ENCODE measurements at regions not wholly inside any gene's neighbourhood (a gene's known extent, or its start where the extent isn't known, plus 50 kb on each side); places are given as distances from the start of the nearest gene placed in this dataset.

GRCh38 chr12:84218406-84218805 lies 694.2 kb downstream of the SLC6A15 start:
- no peak overlapping the region for H3K27ac ChIP-seq (ENCODE audit: low read length)
- WGBS (ENCODE audit: insufficient coverage, insufficient read length), result no CpG with 5 or more reads among the region's 1 CpG
- no peak overlapping the region for H3K4me3 ChIP-seq (ENCODE audit: low read length)
- H3K4me1 ChIP-seq (ENCODE audit: control insufficient read depth, insufficient read depth, low read length), result no peaks in the 10 kb centered on the region
- no peak for DNase-seq (ENCODE audit: low read depth, low spot score)
- no peaks in the 10 kb centered on the region for H3K36me3 ChIP-seq (ENCODE audit: control insufficient read depth, insufficient read depth, low read length)
- no peaks in the 10 kb centered on the region for H3K27me3 ChIP-seq (ENCODE audit: control insufficient read depth, insufficient read depth, low read length)
- H3K9me3 ChIP-seq (ENCODE audit: control insufficient read depth, insufficient read depth, low read length), result no peaks in the 10 kb centered on the region

GRCh38 chr12:84201976-84202375 lies 710.6 kb downstream of the SLC6A15 start:
- Histone ChIP-seq H3K27ac (ENCODE audit: low read length) (no peak overlapping the region), H3K27me3 (ENCODE audit: control insufficient read depth, insufficient read depth, low read length) (no peaks in the 10 kb centered on the region), H3K9me3 (ENCODE audit: control insufficient read depth, insufficient read depth, low read length) (no peaks in the 10 kb centered on the region), H3K4me1 (ENCODE audit: control insufficient read depth, insufficient read depth, low read length) (no peaks in the 10 kb centered on the region), H3K36me3 (ENCODE audit: control insufficient read depth, insufficient read depth, low read length) (no peaks in the 10 kb centered on the region), H3K4me3 (ENCODE audit: low read length) (no peak overlapping the region)
- no CpG with 5 or more reads among the region's 2 CpGs for WGBS (ENCODE audit: insufficient coverage, insufficient read length)
- DNase-seq (ENCODE audit: low read depth, low spot score), result no peak

GRCh38 chr12:84198294-84198946 lies 714.2 kb downstream of the SLC6A15 start:
- no peak overlapping the region for H3K27ac ChIP-seq (ENCODE audit: low read length)
- no CpG with 5 or more reads among the region's 6 CpGs for WGBS (ENCODE audit: insufficient coverage, insufficient read length)
- DNase-seq (ENCODE audit: low read depth, low spot score), result no peak
- no peaks in the 10 kb centered on the region for H3K4me1 ChIP-seq (ENCODE audit: control insufficient read depth, insufficient read depth, low read length)
- no peak overlapping the region for H3K4me3 ChIP-seq (ENCODE audit: low read length)
- H3K27me3 ChIP-seq (ENCODE audit: control insufficient read depth, insufficient read depth, low read length), result no peaks in the 10 kb centered on the region
- H3K36me3 ChIP-seq (ENCODE audit: control insufficient read depth, insufficient read depth, low read length), result no peaks in the 10 kb centered on the region
- H3K9me3 ChIP-seq (ENCODE audit: control insufficient read depth, insufficient read depth, low read length), result no peaks in the 10 kb centered on the region

GRCh38 chr12:84191779-84192178 lies 720.8 kb downstream of the SLC6A15 start:
- Histone ChIP-seq H3K27me3 (ENCODE audit: control insufficient read depth, insufficient read depth, low read length) (no peaks in the 10 kb centered on the region), H3K36me3 (ENCODE audit: control insufficient read depth, insufficient read depth, low read length) (no peaks in the 10 kb centered on the region), H3K4me1 (ENCODE audit: control insufficient read depth, insufficient read depth, low read length) (no peaks in the 10 kb centered on the region), H3K4me3 (ENCODE audit: low read length) (no peak overlapping the region), H3K9me3 (ENCODE audit: control insufficient read depth, insufficient read depth, low read length) (no peaks in the 10 kb centered on the region), H3K27ac (ENCODE audit: low read length) (no peak overlapping the region)
- WGBS (ENCODE audit: insufficient coverage, insufficient read length), result no CpG with 5 or more reads among the region's 3 CpGs
- DNase-seq (ENCODE audit: low read depth, low spot score), result no peak

DNA sequence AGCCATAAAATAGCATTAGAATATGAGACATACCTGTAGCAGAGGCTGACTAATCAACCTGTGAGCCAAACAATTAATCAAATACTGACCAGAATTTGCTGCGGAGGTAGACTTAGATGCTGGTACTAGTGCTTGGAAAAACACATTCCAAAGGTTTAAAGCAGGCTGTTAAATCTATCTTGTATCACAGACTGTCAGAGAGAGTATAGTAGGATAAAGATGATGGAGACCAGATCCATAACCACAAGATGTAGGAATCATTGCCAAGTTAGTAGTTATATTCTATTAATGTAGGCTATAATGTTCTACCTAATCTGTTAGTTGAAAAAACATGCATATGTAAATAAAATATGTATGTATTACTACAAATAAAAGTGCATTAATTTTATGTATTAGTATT lies 726.2 kb downstream of the SLC6A15 start:
- no peaks in the 10 kb centered on the region for H3K4me1 ChIP-seq (ENCODE audit: control insufficient read depth, insufficient read depth, low read length)
- no peaks in the 10 kb centered on the region for H3K9me3 ChIP-seq (ENCODE audit: control insufficient read depth, insufficient read depth, low read length)
- H3K36me3 ChIP-seq (ENCODE audit: control insufficient read depth, insufficient read depth, low read length), result no peaks in the 10 kb centered on the region
- H3K27ac ChIP-seq (ENCODE audit: low read length), result no peak overlapping the region
- no peak for DNase-seq (ENCODE audit: low read depth, low spot score)
- H3K4me3 ChIP-seq (ENCODE audit: low read length), result no peak overlapping the region
- WGBS (ENCODE audit: insufficient coverage, insufficient read length), result no CpG with 5 or more reads among the region's 1 CpG
- H3K27me3 ChIP-seq (ENCODE audit: control insufficient read depth, insufficient read depth, low read length), result no peaks in the 10 kb centered on the region

DNA sequence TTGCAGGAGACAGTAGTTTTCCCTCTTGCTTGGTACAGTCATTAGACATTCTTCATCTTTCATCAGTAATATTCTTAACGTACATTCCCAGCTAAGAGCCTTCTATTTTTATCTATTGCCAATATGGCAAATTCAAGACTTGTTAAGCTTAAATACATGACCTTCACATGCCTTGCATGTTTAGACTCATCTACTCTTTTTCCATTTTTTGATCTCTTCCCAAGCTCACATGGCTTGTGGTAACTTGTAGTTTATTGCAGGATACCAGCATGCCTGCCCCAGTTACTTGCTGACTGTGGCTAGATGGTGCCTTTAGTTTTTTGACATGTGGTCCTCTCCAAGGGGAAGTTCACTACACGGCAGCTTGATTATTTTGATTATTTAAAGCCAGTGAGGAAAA lies 729.0 kb downstream of the SLC6A15 start:
- no peaks in the 10 kb centered on the region for H3K4me1 ChIP-seq (ENCODE audit: control insufficient read depth, insufficient read depth, low read length)
- no peak overlapping the region for H3K4me3 ChIP-seq (ENCODE audit: low read length)
- no peaks in the 10 kb centered on the region for H3K27me3 ChIP-seq (ENCODE audit: control insufficient read depth, insufficient read depth, low read length)
- no CpG with 5 or more reads among the region's 2 CpGs for WGBS (ENCODE audit: insufficient coverage, insufficient read length)
- DNase-seq (ENCODE audit: low read depth, low spot score), result no peak
- no peak overlapping the region for H3K27ac ChIP-seq (ENCODE audit: low read length)
- H3K36me3 ChIP-seq (ENCODE audit: control insufficient read depth, insufficient read depth, low read length), result no peaks in the 10 kb centered on the region
- H3K9me3 ChIP-seq (ENCODE audit: control insufficient read depth, insufficient read depth, low read length), result no peaks in the 10 kb centered on the region

GRCh38 chr12:84174115-84174514 lies 738.5 kb downstream of the SLC6A15 start:
- DNase-seq (ENCODE audit: low read depth, low spot score), result no peak
- H3K27me3 ChIP-seq (ENCODE audit: control insufficient read depth, insufficient read depth, low read length), result no peaks in the 10 kb centered on the region
- no peaks in the 10 kb centered on the region for H3K4me1 ChIP-seq (ENCODE audit: control insufficient read depth, insufficient read depth, low read length)
- H3K4me3 ChIP-seq (ENCODE audit: low read length), result no peak overlapping the region
- no CpG with 5 or more reads among the region's 5 CpGs for WGBS (ENCODE audit: insufficient coverage, insufficient read length)
- H3K27ac ChIP-seq (ENCODE audit: low read length), result no peak overlapping the region
- H3K9me3 ChIP-seq (ENCODE audit: control insufficient read depth, insufficient read depth, low read length), result no peaks in the 10 kb centered on the region
- no peaks in the 10 kb centered on the region for H3K36me3 ChIP-seq (ENCODE audit: control insufficient read depth, insufficient read depth, low read length)

- H3K9me3 ChIP-seq (ENCODE audit: control insufficient read depth, insufficient read depth, low read length), result no peaks in the 10 kb centered on the region
- WGBS (ENCODE audit: insufficient coverage, insufficient read length), result no CpG with 5 or more reads among the region's 4 CpGs
- no peaks in the 10 kb centered on the region for H3K27me3 ChIP-seq (ENCODE audit: control insufficient read depth, insufficient read depth, low read length)
- H3K4me3 ChIP-seq (ENCODE audit: low read length), result no peak overlapping the region
- H3K36me3 ChIP-seq (ENCODE audit: control insufficient read depth, insufficient read depth, low read length), result no peaks in the 10 kb centered on the region
- no peak overlapping the region for H3K27ac ChIP-seq (ENCODE audit: low read length)
- no peaks in the 10 kb centered on the region for H3K4me1 ChIP-seq (ENCODE audit: control insufficient read depth, insufficient read depth, low read length)
- DNase-seq (ENCODE audit: low read depth, low spot score), result no peak
Observed at GRCh38 chr12:84172823-84173424, 739.7 kb downstream of the SLC6A15 start.

DNA sequence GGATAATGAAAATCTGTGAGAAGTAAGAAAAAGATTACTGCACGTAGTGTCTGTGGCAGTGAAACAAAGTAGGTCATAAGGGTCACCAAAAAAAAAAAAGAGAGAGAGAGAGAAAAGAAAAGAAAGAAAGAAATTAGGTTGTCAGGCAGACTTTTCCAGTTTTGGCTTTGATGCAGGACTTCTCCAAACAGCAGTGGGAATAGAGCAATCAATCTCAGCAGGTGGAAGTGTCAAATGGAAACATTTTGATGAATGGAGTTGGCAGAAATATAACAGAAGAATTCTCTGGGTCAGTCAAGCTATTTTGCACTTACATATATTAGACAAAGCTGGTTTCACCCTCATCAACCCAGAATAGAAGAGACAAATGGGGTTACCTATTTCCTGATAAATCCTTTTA lies 745.8 kb downstream of the SLC6A15 start:
- Histone ChIP-seq H3K27me3 (ENCODE audit: control insufficient read depth, insufficient read depth, low read length) (no peaks in the 10 kb centered on the region), H3K4me3 (ENCODE audit: low read length) (no peak overlapping the region), H3K36me3 (ENCODE audit: control insufficient read depth, insufficient read depth, low read length) (no peaks in the 10 kb centered on the region), H3K4me1 (ENCODE audit: control insufficient read depth, insufficient read depth, low read length) (no peaks in the 10 kb centered on the region), H3K9me3 (ENCODE audit: control insufficient read depth, insufficient read depth, low read length) (no peaks in the 10 kb centered on the region), H3K27ac (ENCODE audit: low read length) (no peak overlapping the region)
- DNase-seq (ENCODE audit: low read depth, low spot score), result no peak
- no CpG with 5 or more reads among the region's 1 CpG for WGBS (ENCODE audit: insufficient coverage, insufficient read length)

DNA sequence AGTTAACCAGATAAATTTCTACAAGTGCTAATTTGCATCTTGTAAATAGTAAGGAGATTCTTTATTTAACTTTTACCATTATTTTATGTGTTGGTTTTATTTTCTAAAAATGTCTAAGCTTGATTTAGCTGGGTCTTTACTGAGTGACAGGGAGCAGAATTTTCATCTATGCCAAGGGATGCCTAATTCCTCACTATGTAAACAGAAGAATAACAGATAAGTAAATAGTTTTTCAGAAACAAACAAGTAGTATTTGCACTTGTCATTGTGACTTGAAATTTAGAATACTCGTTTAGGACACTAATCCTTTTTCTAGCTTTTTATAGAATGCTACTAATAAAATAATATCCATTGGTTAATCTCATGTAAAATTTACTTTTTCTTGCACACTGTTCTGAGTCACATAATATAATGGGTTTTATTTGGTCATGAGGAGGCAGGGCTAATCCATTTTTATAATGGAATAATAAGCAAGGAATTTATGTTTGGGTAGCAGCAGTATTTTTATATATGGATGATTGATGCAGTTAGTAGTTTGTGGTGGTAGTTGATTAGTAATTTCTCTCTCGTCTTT lies 746.5 kb downstream of the SLC6A15 start:
- no CpG with 5 or more reads among the region's 2 CpGs for WGBS (ENCODE audit: insufficient coverage, insufficient read length)
- no peaks in the 10 kb centered on the region for H3K4me1 ChIP-seq (ENCODE audit: control insufficient read depth, insufficient read depth, low read length)
- H3K9me3 ChIP-seq (ENCODE audit: control insufficient read depth, insufficient read depth, low read length), result no peaks in the 10 kb centered on the region
- no peaks in the 10 kb centered on the region for H3K36me3 ChIP-seq (ENCODE audit: control insufficient read depth, insufficient read depth, low read length)
- no peak overlapping the region for H3K4me3 ChIP-seq (ENCODE audit: low read length)
- no peaks in the 10 kb centered on the region for H3K27me3 ChIP-seq (ENCODE audit: control insufficient read depth, insufficient read depth, low read length)
- no peak for DNase-seq (ENCODE audit: low read depth, low spot score)
- H3K27ac ChIP-seq (ENCODE audit: low read length), result no peak overlapping the region

- Histone ChIP-seq H3K27ac (ENCODE audit: low read length) (no peak overlapping the region), H3K4me1 (ENCODE audit: control insufficient read depth, insufficient read depth, low read length) (no peaks in the 10 kb centered on the region), H3K27me3 (ENCODE audit: control insufficient read depth, insufficient read depth, low read length) (no peaks in the 10 kb centered on the region), H3K9me3 (ENCODE audit: control insufficient read depth, insufficient read depth, low read length) (no peaks in the 10 kb centered on the region), H3K4me3 (ENCODE audit: low read length) (no peak overlapping the region), H3K36me3 (ENCODE audit: control insufficient read depth, insufficient read depth, low read length) (no peaks in the 10 kb centered on the region)
- no CpG with 5 or more reads among the region's 2 CpGs for WGBS (ENCODE audit: insufficient coverage, insufficient read length)
- no peak for DNase-seq (ENCODE audit: low read depth, low spot score)
Observed at GRCh38 chr12:84161296-84161695, 751.3 kb downstream of the SLC6A15 start.

Measured in iPS DF 6.9 (cell line).